WTC11 (cell line): ENCODE measurements at regions not wholly inside any gene's neighbourhood (a gene's known extent, or its start where the extent isn't known, plus 50 kb on each side); places are given as distances from the start of the nearest gene placed in this dataset.
A peak's percentile ranks its signal among the peaks of the same experiment; 100 is the strongest.

Experiments used
- ATAC-seq: fragments of 200-7000 bp; cut with Tn5 transposase; 2 replicates; pipeline ENCODE4 v1.10.0; 2021; ENCODE audit warnings: mild to moderate bottlenecking, moderate library complexity
- CTCF ChIA-PET: fragments of 300-600 bp; sonication (Branson Sonifier 250); formaldehyde crosslinking; loops from one replicate; lab custom pipeline; 2021; ENCODE audit warnings: antibody characterized with exemption; lab: Charles Lee
- POLR2A ChIA-PET: fragments of 350-600 bp; sonication (Branson Sonifier 250); formaldehyde crosslinking; loops from one replicate; lab custom pipeline; 2021; ENCODE audit warnings: antibody characterized with exemption; lab: Charles Lee
- DNase-seq: peaks from one replicate; pipeline ENCODE4 v3.0.0; 2021; ENCODE audit warnings: low spot score
- H3K27ac Mint-ChIP-seq: 2 replicates; pipeline ENCODE4 v1.8.0; 2021; ENCODE audit warnings: mixed read lengths
- H3K27me3 Mint-ChIP-seq: 2 replicates; pipeline ENCODE4 v1.8.0; 2021; ENCODE audit warnings: low read depth, mild to moderate bottlenecking, moderate library complexity, mixed read lengths
- H3K36me3 Mint-ChIP-seq: 2 replicates; pipeline ENCODE4 v1.8.0; 2021; ENCODE audit warnings: mixed read lengths
- H3K4me1 Mint-ChIP-seq: 2 replicates; pipeline ENCODE4 v1.8.0; 2022; ENCODE audit warnings: mixed read lengths
- H3K4me3 Mint-ChIP-seq: 2 replicates; pipeline ENCODE4 v1.8.0; 2021; ENCODE audit warnings: mild to moderate bottlenecking, moderate library complexity, mixed read lengths
- H3K9me3 Mint-ChIP-seq: 2 replicates; pipeline ENCODE4 v1.8.0; 2021; ENCODE audit warnings: mixed read lengths
- CBFB ChIP-seq: sonication (generic); formaldehyde crosslinking; IDR thresholded peaks from 2 replicates; pipeline ENCODE4 v1.8.1; 2022; ENCODE audit warnings: mild to moderate bottlenecking, low read depth, missing genetic modification reagents
- ELF4 ChIP-seq: sonication (generic); formaldehyde crosslinking; IDR thresholded peaks from 2 replicates; pipeline ENCODE4 v1.8.1; 2022; ENCODE audit warnings: low read depth, mild to moderate bottlenecking, moderate library complexity, missing genetic modification reagents
- ERG ChIP-seq: fragments of 250-450 bp; sonication (Bioruptor Pico); IDR thresholded peaks from 2 replicates; pipeline ENCODE4 v1.8.0; 2021; ENCODE audit warnings: mild to moderate bottlenecking
- ESRRA ChIP-seq: sonication (generic); formaldehyde crosslinking; IDR thresholded peaks from 2 replicates; pipeline ENCODE4 v1.8.1; 2022; ENCODE audit warnings: mild to moderate bottlenecking, missing genetic modification reagents, borderline replicate concordance
- IRF2 ChIP-seq: sonication (generic); formaldehyde crosslinking; IDR thresholded peaks from 2 replicates; pipeline ENCODE4 v1.8.0; 2022; ENCODE audit warnings: low read depth, missing genetic modification reagents, borderline replicate concordance
- JAZF1 ChIP-seq: fragments of 250-450 bp; sonication (Bioruptor Pico); IDR thresholded peaks from 2 replicates; pipeline ENCODE4 v1.9.0; 2021; ENCODE audit warnings: moderate library complexity, mild to moderate bottlenecking, inconsistent platforms
- JUN ChIP-seq: sonication (generic); formaldehyde crosslinking; IDR thresholded peaks from 2 replicates; pipeline ENCODE4 v1.8.0; 2023; ENCODE audit warnings: mild to moderate bottlenecking, missing genetic modification reagents
- MXD4 ChIP-seq: fragments of 250-450 bp; sonication (Bioruptor Pico); IDR thresholded peaks from 2 replicates; pipeline ENCODE4 v1.8.0; 2021; ENCODE audit warnings: mild to moderate bottlenecking, moderate library complexity, borderline replicate concordance
- PREB ChIP-seq: sonication (generic); formaldehyde crosslinking; IDR thresholded peaks from 2 replicates; pipeline ENCODE4 v1.8.1; 2022; ENCODE audit warnings: mild to moderate bottlenecking, missing genetic modification reagents, moderate library complexity, borderline replicate concordance
- SP1 ChIP-seq: sonication (generic); formaldehyde crosslinking; conservative IDR thresholded peaks from 2 replicates; pipeline ENCODE4 v1.8.1; 2022; ENCODE audit warnings: missing genetic modification reagents
- TEAD1 ChIP-seq: sonication (generic); formaldehyde crosslinking; IDR thresholded peaks from 2 replicates; pipeline ENCODE4 v1.8.0; 2022; ENCODE audit warnings: mild to moderate bottlenecking, missing genetic modification reagents
- TP53 ChIP-seq: sonication (generic); formaldehyde crosslinking; IDR thresholded peaks from 2 replicates; pipeline ENCODE4 v1.8.1; 2023; ENCODE audit warnings: mild to moderate bottlenecking, missing genetic modification reagents
- ZNF121 ChIP-seq: sonication (generic); formaldehyde crosslinking; IDR thresholded peaks from 2 replicates; pipeline ENCODE4 v1.8.0; 2023; ENCODE audit warnings: missing genetic modification reagents
- ZNF138 ChIP-seq: sonication (generic); formaldehyde crosslinking; conservative IDR thresholded peaks from 2 replicates; pipeline ENCODE4 v1.8.1; 2022; ENCODE audit warnings: mild to moderate bottlenecking, moderate library complexity, missing genetic modification reagents
- ZNF232 ChIP-seq: sonication (generic); formaldehyde crosslinking; IDR thresholded peaks from 2 replicates; pipeline ENCODE4 v1.8.0; 2022; ENCODE audit warnings: mild to moderate bottlenecking, missing genetic modification reagents
- ZNF396 ChIP-seq: fragments of 250-450 bp; sonication (Bioruptor Pico); IDR thresholded peaks from 2 replicates; pipeline ENCODE4 v1.8.0; 2021; ENCODE audit warnings: mild to moderate bottlenecking, moderate library complexity, borderline replicate concordance
- ZNF416 ChIP-seq: fragments of 250-450 bp; sonication (Bioruptor Pico); IDR thresholded peaks from 2 replicates; pipeline ENCODE4 v1.9.0; 2021; ENCODE audit warnings: mild to moderate bottlenecking, inconsistent platforms
- ZNF512 ChIP-seq: sonication (generic); formaldehyde crosslinking; IDR thresholded peaks from 2 replicates; pipeline ENCODE4 v1.8.1; 2022; ENCODE audit warnings: missing genetic modification reagents, borderline replicate concordance
- ZNF532 ChIP-seq: fragments of 250-450 bp; sonication (Bioruptor Pico); IDR thresholded peaks from 2 replicates; pipeline ENCODE4 v1.9.0; 2021; ENCODE audit warnings: mild to moderate bottlenecking, borderline replicate concordance

DNA sequence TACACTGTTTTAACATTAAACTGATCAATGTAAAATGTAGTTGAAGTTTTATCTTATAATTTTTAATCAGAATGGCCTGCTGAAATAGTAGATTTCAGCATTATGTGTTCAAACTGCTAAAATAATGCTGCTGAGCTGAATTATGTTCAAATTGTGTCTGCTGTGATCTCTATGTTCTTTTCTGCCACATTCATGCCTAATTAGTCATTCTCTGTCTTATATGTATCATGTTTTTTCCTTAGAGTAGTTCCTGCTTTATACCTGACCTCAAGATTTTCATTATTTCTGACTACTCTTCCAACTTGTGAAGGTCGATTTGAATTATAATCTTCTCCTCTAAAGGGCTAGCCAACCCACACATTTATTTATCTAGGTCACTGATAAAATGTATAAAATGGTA is 476.7 kb upstream of the EPHA7 start:
- Mint-ChIP-seq H3K4me3 (no peak overlapping the region), H3K36me3 (no peaks in the 10 kb centered on the region), H3K27ac (no peak overlapping the region), H3K9me3 (no peaks in the 10 kb centered on the region), H3K27me3 (no peaks in the 10 kb centered on the region; the same call in 1 of the 2 replicates), H3K4me1 (no peaks in the 10 kb centered on the region; the same call in 1 of the 2 replicates)
- ChIA-PET POLR2A (no interaction called here), CTCF (no interaction called here)
- TF ChIP-seq IRF2 (CRISPR knock-in tag) (no peak), ERG (CRISPR knock-in tag) (no peak), ZNF396 (CRISPR knock-in tag) (no peak), CBFB (CRISPR knock-in tag) (no peak), ZNF121 (CRISPR knock-in tag) (no peak)
- ATAC-seq: no peak
- no peak for DNase-seq

GRCh38 chr6:93894521-93894920 is 475.2 kb upstream of the EPHA7 start:
- POLR2A ChIA-PET: no interaction called here
- CTCF ChIA-PET: no interaction called here
- Mint-ChIP-seq H3K4me1 (peaks cover 5% of the 10 kb centered on the region), H3K27me3 (no peaks in the 10 kb centered on the region; the same call in 1 of the 2 replicates), H3K4me3 (no peak overlapping the region), H3K36me3 (no peaks in the 10 kb centered on the region), H3K27ac (no peak overlapping the region), H3K9me3 (no peaks in the 10 kb centered on the region)
- ATAC-seq: no peak
- DNase-seq: no peak
- no peak for TF ChIP-seq TP53
- no peak for TF ChIP-seq ZNF232 (CRISPR knock-in tag)
- no peak for TF ChIP-seq SP1 (CRISPR knock-in tag)
- TF ChIP-seq PREB: no peak
- no peak for TF ChIP-seq JAZF1 (CRISPR knock-in tag)
- TF ChIP-seq ZNF138: no peak
- no peak for TF ChIP-seq MXD4 (CRISPR knock-in tag)
- no peak for TF ChIP-seq ESRRA (CRISPR knock-in tag)
- no peak for TF ChIP-seq ELF4 (CRISPR knock-in tag)
- no peak for TF ChIP-seq ZNF416
- no peak for TF ChIP-seq JUN

DNA sequence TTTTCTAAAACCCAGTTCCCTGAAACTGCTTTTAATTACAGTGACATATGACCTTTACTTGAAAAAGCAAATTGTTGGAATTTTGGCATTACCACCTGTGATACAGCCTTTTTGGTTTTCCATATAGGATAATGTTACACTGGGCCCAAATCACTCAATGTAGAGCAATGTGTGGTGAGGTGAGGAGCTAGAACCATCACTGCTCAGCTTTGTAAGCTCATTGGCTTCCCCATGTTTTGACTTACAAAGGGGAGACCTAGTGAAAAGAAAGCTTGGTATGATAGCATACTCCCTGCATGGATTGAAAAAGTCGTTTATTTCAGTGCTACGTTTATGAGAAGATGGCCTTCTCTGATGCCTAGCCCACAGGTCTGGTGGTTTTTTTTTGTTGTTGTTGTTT is 470.4 kb upstream of the EPHA7 start:
- TF ChIP-seq TEAD1 (CRISPR knock-in tag): no peak
- no peak for TF ChIP-seq ERG (CRISPR knock-in tag)
- TF ChIP-seq ZNF532 (CRISPR knock-in tag): no peak
- TF ChIP-seq ZNF512 (CRISPR knock-in tag): no peak
- CTCF ChIA-PET: no interaction called here
- peak overlapping the region; percentile 40; the same call in 1 of the 2 replicates for H3K27ac Mint-ChIP-seq
- DNase-seq: no peak
- ATAC-seq: peak; percentile 81
- no peaks in the 10 kb centered on the region for H3K27me3 Mint-ChIP-seq
- POLR2A ChIA-PET: no interaction called here
- H3K36me3 Mint-ChIP-seq: no peaks in the 10 kb centered on the region
- H3K9me3 Mint-ChIP-seq: no peaks in the 10 kb centered on the region
- H3K4me1 Mint-ChIP-seq: peaks cover 14% of the 10 kb centered on the region
- H3K4me3 Mint-ChIP-seq: no peak overlapping the region
